ENCODE measurements at regions not wholly inside any gene's neighbourhood (a gene's known extent, or its start where the extent isn't known, plus 50 kb on each side); places are given as distances from the start of the nearest gene placed in this dataset.

DNA sequence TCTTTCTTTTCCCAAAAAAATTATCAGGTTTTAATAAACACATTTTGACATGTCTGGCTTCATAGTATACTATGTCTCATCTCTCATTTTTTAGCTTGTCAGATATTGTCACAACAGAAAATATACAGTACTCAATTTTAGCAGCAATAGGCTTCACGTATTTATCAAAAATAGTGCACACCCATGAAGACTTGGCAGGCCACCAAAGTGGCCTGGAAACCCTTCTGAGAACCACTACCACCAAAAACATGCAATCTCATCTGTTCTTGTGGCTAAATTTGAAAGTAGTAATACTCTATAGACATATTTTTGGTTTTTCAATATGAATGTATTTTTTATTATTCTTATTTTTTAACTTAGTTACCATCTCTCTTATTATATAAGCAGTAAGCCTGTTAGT is 1094.5 kb upstream of the LRRN3 start:
- no peaks in the 10 kb centered on the region for H3K79me2 ChIP-seq (ENCODE audit: insufficient read depth, low read length)
- no peaks in the 10 kb centered on the region for H3K36me3 ChIP-seq (replicated peaks in 1 of 2; ENCODE audit: control insufficient read depth in 1 of 2, insufficient read depth in 2 of 2, low read length in 2 of 2)
- in situ Hi-C loops (cut with HindIII; ENCODE audit: extremely low pct_ligation_motif_present, low pct_unique_long_range_greater_than_20kb) (no loop called here), intact Hi-C loops (cut with micrococcal nuclease; ENCODE audit: unreplicated experiment) (no loop called here)
- H2AFZ ChIP-seq (ENCODE audit: low read length), result no peak overlapping the region
- DNase-seq (ENCODE audit: low spot score) (no peak), FAIRE-seq (no peak), ATAC-seq (no peak)
- 3% methylated on average over 1 of the region's 1 CpG for WGBS (ENCODE audit: low lambda C conversion rate)
- no peak overlapping the region for H3K4me3 ChIP-seq (replicated peaks in 1 of 3; ENCODE audit: insufficient read depth in 1 of 3, low read depth in 2 of 3, low read length in 3 of 3)
- no peak overlapping the region for H3K27ac ChIP-seq (ENCODE audit: extremely low read length, insufficient read depth, low read length)
- H3K4me1 ChIP-seq (ENCODE audit: insufficient read depth, low read length), result no peaks in the 10 kb centered on the region
- H3K27me3 ChIP-seq (ENCODE audit: control insufficient read depth in 1 of 2, insufficient read depth in 2 of 2, low read length in 2 of 2), result no peaks in the 10 kb centered on the region
- no peak overlapping the region for H3K4me2 ChIP-seq (ENCODE audit: low read depth, low read length)
- TF ChIP-seq ZNF331 (CRISPR knock-in tag; IDR thresholded peaks at IDR 0.05) (no peak), FOXC1 (CRISPR knock-in tag; IDR thresholded peaks at IDR 0.05; ENCODE audit: borderline replicate concordance) (no peak), HHEX (CRISPR knock-in tag; IDR thresholded peaks at IDR 0.05) (no peak), FOXM1 (CRISPR knock-in tag; IDR thresholded peaks at IDR 0.05) (no peak)
- TF ChIP-seq, protein P1, sequence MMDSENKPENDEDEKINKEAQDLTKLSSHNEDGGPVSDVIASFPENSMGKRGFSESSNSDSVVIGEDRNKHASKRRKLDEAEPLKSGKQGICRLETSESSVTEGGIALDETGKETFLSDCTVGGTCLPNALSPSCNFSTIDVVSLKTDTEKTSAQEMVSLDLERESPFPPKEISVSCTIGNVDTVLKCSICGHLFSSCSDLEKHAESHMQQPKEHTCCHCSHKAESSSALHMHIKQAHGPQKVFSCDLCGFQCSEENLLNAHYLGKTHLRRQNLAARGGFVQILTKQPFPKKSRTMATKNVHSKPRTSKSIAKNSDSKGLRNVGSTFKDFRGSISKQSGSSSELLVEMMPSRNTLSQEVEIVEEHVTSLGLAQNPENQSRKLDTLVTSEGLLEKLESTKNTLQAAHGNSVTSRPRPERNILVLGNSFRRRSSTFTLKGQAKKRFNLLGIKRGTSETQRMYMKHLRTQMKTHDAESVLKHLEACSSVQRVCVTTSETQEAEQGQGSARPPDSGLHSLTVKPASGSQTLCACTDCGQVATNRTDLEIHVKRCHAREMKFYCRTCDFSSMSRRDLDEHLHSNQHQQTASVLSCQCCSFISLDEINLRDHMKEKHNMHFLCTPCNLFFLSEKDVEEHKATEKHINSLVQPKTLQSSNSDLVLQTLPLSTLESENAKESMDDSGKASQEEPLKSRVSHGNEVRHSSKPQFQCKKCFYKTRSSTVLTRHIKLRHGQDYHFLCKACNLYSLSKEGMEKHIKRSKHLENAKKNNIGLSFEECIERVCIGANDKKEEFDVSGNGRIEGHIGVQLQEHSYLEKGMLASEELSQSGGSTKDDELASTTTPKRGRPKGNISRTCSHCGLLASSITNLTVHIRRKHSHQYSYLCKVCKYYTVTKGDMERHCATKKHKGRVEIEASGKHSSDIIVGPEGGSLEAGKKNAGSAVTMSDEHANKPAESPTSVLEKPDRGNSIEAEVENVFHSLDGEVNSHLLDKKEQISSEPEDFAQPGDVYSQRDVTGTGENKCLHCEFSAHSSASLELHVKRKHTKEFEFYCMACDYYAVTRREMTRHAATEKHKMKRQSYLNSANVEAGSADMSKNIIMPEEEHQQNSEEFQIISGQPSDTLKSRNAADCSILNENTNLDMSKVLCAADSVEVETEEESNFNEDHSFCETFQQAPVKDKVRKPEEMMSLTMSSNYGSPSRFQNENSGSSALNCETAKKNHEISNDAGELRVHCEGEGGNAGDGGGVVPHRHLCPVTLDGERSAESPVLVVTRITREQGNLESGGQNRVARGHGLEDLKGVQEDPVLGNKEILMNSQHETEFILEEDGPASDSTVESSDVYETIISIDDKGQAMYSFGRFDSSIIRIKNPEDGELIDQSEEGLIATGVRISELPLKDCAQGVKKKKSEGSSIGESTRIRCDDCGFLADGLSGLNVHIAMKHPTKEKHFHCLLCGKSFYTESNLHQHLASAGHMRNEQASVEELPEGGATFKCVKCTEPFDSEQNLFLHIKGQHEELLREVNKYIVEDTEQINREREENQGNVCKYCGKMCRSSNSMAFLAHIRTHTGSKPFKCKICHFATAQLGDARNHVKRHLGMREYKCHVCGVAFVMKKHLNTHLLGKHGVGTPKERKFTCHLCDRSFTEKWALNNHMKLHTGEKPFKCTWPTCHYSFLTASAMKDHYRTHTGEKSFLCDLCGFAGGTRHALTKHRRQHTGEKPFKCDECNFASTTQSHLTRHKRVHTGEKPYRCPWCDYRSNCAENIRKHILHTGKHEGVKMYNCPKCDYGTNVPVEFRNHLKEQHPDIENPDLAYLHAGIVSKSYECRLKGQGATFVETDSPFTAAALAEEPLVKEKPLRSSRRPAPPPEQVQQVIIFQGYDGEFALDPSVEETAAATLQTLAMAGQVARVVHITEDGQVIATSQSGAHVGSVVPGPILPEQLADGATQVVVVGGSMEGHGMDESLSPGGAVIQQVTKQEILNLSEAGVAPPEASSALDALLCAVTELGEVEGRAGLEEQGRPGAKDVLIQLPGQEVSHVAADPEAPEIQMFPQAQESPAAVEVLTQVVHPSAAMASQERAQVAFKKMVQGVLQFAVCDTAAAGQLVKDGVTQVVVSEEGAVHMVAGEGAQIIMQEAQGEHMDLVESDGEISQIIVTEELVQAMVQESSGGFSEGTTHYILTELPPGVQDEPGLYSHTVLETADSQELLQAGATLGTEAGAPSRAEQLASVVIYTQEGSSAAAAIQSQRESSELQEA (CRISPR knock-in tag; IDR thresholded peaks at IDR 0.05; ENCODE audit: not compliant biosample characterization), result no peak
- TF ChIP-seq, protein P2, sequence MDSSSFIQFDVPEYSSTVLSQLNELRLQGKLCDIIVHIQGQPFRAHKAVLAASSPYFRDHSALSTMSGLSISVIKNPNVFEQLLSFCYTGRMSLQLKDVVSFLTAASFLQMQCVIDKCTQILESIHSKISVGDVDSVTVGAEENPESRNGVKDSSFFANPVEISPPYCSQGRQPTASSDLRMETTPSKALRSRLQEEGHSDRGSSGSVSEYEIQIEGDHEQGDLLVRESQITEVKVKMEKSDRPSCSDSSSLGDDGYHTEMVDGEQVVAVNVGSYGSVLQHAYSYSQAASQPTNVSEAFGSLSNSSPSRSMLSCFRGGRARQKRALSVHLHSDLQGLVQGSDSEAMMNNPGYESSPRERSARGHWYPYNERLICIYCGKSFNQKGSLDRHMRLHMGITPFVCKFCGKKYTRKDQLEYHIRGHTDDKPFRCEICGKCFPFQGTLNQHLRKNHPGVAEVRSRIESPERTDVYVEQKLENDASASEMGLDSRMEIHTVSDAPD (CRISPR knock-in tag; IDR thresholded peaks at IDR 0.05), result no peak
- TF ChIP-seq, protein P3, sequence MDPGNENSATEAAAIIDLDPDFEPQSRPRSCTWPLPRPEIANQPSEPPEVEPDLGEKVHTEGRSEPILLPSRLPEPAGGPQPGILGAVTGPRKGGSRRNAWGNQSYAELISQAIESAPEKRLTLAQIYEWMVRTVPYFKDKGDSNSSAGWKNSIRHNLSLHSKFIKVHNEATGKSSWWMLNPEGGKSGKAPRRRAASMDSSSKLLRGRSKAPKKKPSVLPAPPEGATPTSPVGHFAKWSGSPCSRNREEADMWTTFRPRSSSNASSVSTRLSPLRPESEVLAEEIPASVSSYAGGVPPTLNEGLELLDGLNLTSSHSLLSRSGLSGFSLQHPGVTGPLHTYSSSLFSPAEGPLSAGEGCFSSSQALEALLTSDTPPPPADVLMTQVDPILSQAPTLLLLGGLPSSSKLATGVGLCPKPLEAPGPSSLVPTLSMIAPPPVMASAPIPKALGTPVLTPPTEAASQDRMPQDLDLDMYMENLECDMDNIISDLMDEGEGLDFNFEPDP (CRISPR knock-in tag; conservative IDR thresholded peaks at IDR 0.05), result no peak
- BruUV-seq (replicated peaks), result no TSS peak
- CTCF ChIA-PET (ENCODE audit: low intra/inter-chr PET ratio, low total read pairs), result no interaction called here
- no peaks in the 10 kb centered on the region for H3K9me3 ChIP-seq (ENCODE audit: low read length)
- no peaks in the 10 kb centered on the region for H4K20me1 ChIP-seq (ENCODE audit: insufficient read depth, low read length)
- no peak overlapping the region for H3K9ac ChIP-seq (ENCODE audit: insufficient read depth, low read depth, low read length)
- POLR2A ChIA-PET, result no interaction called here
